NCI-H748 treated with DMSO at 0.1 percent for 48 hours (cell line): ENCODE measurements at regions not wholly inside any gene's neighbourhood (a gene's known extent, or its start where the extent isn't known, plus 50 kb on each side); places are given as distances from the start of the nearest gene placed in this dataset.

Experiments
- DNase-seq: peaks from one replicate; lab custom pipeline; 2025; lab: John Stamatoyannopoulos, UW

- DNase-seq: no peak
Observed at GRCh38 chr21:28233536-28234220, 759.0 kb downstream of the LTN1 start.

GRCh38 chr21:28230559-28230958, 762.1 kb downstream of the LTN1 start:
- no peak for DNase-seq

- DNase-seq: no peak
Observed at GRCh38 chr21:28229814-28230213, 762.9 kb downstream of the LTN1 start.

GRCh38 chr21:28228636-28228995, 764.1 kb downstream of the LTN1 start:
- DNase-seq: no peak

GRCh38 chr21:28227881-28228635, 764.6 kb downstream of the LTN1 start:
- no peak for DNase-seq

- DNase-seq: no peak
Observed at GRCh38 chr21:28226563-28226962, 766.1 kb downstream of the LTN1 start.

- DNase-seq: no peak
Observed at GRCh38 chr21:28224191-28224726, 768.4 kb downstream of the LTN1 start.

GRCh38 chr21:28221984-28222383, 770.7 kb downstream of the LTN1 start:
- no peak for DNase-seq

GRCh38 chr21:28220680-28221079, 772.0 kb downstream of the LTN1 start:
- DNase-seq: no peak

GRCh38 chr21:28216976-28217523, 775.6 kb downstream of the LTN1 start:
- no peak for DNase-seq

GRCh38 chr21:28215214-28215954, 777.3 kb downstream of the LTN1 start:
- DNase-seq: no peak

GRCh38 chr21:28214786-28215185, 777.9 kb downstream of the LTN1 start:
- DNase-seq: no peak

GRCh38 chr21:28213261-28213660, 779.4 kb downstream of the LTN1 start:
- no peak for DNase-seq

GRCh38 chr21:28212061-28212460, 780.6 kb downstream of the LTN1 start:
- DNase-seq: no peak

- DNase-seq: no peak
Observed at GRCh38 chr21:28207436-28208173, 785.1 kb downstream of the LTN1 start.

GRCh38 chr21:28200726-28201125, 792.0 kb downstream of the LTN1 start:
- no peak for DNase-seq

- DNase-seq: no peak
Observed at GRCh38 chr21:28196981-28197380, 795.7 kb downstream of the LTN1 start.

GRCh38 chr21:28193189-28193588, 799.5 kb downstream of the LTN1 start:
- DNase-seq: no peak

- DNase-seq: no peak
Observed at GRCh38 chr21:28186604-28187003, 806.1 kb downstream of the LTN1 start.

- DNase-seq: no peak
Observed at GRCh38 chr21:28181730-28182129, 810.9 kb downstream of the LTN1 start.

- DNase-seq: no peak
Observed at GRCh38 chr21:28179136-28179535, 813.5 kb downstream of the LTN1 start.

- no peak for DNase-seq
Observed at GRCh38 chr21:28177124-28177523, 815.6 kb downstream of the LTN1 start.
